ENCODE measurements at regions not wholly inside any gene's neighbourhood (a gene's known extent, or its start where the extent isn't known, plus 50 kb on each side); places are given as distances from the start of the nearest gene placed in this dataset.

- DNase-seq = no peak
Measured at GRCh38 chr10:31604646-31605170, 285.7 kb downstream of the ZEB1 start.

- no peak for DNase-seq
Measured at GRCh38 chr10:31604096-31604495, 285.1 kb downstream of the ZEB1 start.

- peak; percentile 74 to 83 for DNase-seq
Measured at GRCh38 chr10:31603235-31604087, 284.4 kb downstream of the ZEB1 start.

GRCh38 chr10:31602541-31603234 is 283.7 kb downstream of the ZEB1 start:
- peak; percentile 1 to 11 for DNase-seq

- DNase-seq = no peak
Measured at GRCh38 chr10:31601136-31601535, 282.1 kb downstream of the ZEB1 start.

- DNase-seq = no peak
Measured at GRCh38 chr10:31599626-31600504, 280.8 kb downstream of the ZEB1 start.

- no peak for DNase-seq
Measured at GRCh38 chr10:31596765-31597164, 277.7 kb downstream of the ZEB1 start.

GRCh38 chr10:31595992-31596391 is 277.0 kb downstream of the ZEB1 start:
- DNase-seq = no peak

- no peak for DNase-seq
Measured at GRCh38 chr10:31594347-31594873, 275.4 kb downstream of the ZEB1 start.

GRCh38 chr10:31593124-31593523 is 274.1 kb downstream of the ZEB1 start:
- DNase-seq = no peak

GRCh38 chr10:31591569-31591968 is 272.6 kb downstream of the ZEB1 start:
- no peak for DNase-seq

GRCh38 chr10:31590023-31590800 is 271.2 kb downstream of the ZEB1 start:
- no peak for DNase-seq

- no peak for DNase-seq
Measured at GRCh38 chr10:31587691-31588090, 268.7 kb downstream of the ZEB1 start.

GRCh38 chr10:31586723-31587638 is 268.0 kb downstream of the ZEB1 start:
- no peak for DNase-seq

GRCh38 chr10:31584876-31585275 is 265.9 kb downstream of the ZEB1 start:
- no peak for DNase-seq

GRCh38 chr10:31584098-31584631 is 265.1 kb downstream of the ZEB1 start:
- no peak for DNase-seq

- DNase-seq = no peak
Measured at GRCh38 chr10:31583293-31583692, 264.3 kb downstream of the ZEB1 start.

- DNase-seq = no peak
Measured at GRCh38 chr10:31582365-31583052, 263.5 kb downstream of the ZEB1 start.

GRCh38 chr10:31581741-31582323 is 262.8 kb downstream of the ZEB1 start:
- DNase-seq = no peak

All from NCI-H1930 (cell line).